BE2C (cell line): ENCODE measurements at regions not wholly inside any gene's neighbourhood (a gene's known extent, or its start where the extent isn't known, plus 50 kb on each side); places are given as distances from the start of the nearest gene placed in this dataset.

Experiments used
- DNase-seq: peaks from one replicate; pipeline ENCODE4 v3.0.0-alpha.2; 2020
- H3K27me3 ChIP-seq: fragments of 250-450 bp; sonication (Bioruptor Pico); 2 replicates; pipeline ENCODE4 v1.5.1; 2020; ENCODE audit warnings: mild to moderate bottlenecking
- H3K36me3 ChIP-seq: fragments of 250-450 bp; sonication (Bioruptor Pico); 2 replicates; pipeline ENCODE4 v1.5.1; 2020; ENCODE audit warnings: mild to moderate bottlenecking
- H3K4me1 ChIP-seq: fragments of 250-450 bp; sonication (Bioruptor Pico); 2 replicates; pipeline ENCODE4 v1.5.1; 2020
- H3K4me3 ChIP-seq: 2 replicates; pipeline ENCODE4 v1.5.1; 2011; ENCODE audit warnings: low read depth, low read length
- H3K9me3 ChIP-seq: fragments of 250-450 bp; sonication (Bioruptor Pico); 2 replicates; pipeline ENCODE4 v1.5.1; 2020
- CTCF ChIP-seq: IDR thresholded peaks from 2 replicates; pipeline ENCODE4 v1.5.1; 2012; ENCODE audit warnings: mild to moderate bottlenecking, low read depth, low read length

GRCh38 chr18:8962855-8963635 lies 139.5 kb upstream of the NDUFV2 start:
- no peak for TF ChIP-seq CTCF
- H3K4me1 ChIP-seq = no peaks in the 10 kb centered on the region
- no peaks in the 10 kb centered on the region for H3K9me3 ChIP-seq

GRCh38 chr18:8963876-8964275 lies 138.6 kb upstream of the NDUFV2 start:
- Histone ChIP-seq H3K9me3 (no peaks in the 10 kb centered on the region), H3K4me3 (no peak overlapping the region), H3K36me3 (no peaks in the 10 kb centered on the region), H3K27me3 (no peaks in the 10 kb centered on the region), H3K4me1 (no peaks in the 10 kb centered on the region)
- no peak for TF ChIP-seq CTCF
- no peak for DNase-seq

More at GRCh38 chr18:8962855-8963635, 139.5 kb upstream of the NDUFV2 start:
- Histone ChIP-seq H3K36me3 (no peaks in the 10 kb centered on the region), H3K27me3 (no peaks in the 10 kb centered on the region), H3K4me3 (no peak overlapping the region)
- no peak for DNase-seq

GRCh38 chr18:8965398-8965797 lies 137.1 kb upstream of the NDUFV2 start:
- H3K4me1 ChIP-seq = no peaks in the 10 kb centered on the region
- no peak for TF ChIP-seq CTCF
- H3K27me3 ChIP-seq = no peaks in the 10 kb centered on the region
- no peak overlapping the region for H3K4me3 ChIP-seq
- DNase-seq = no peak
- no peaks in the 10 kb centered on the region for H3K36me3 ChIP-seq
- H3K9me3 ChIP-seq = no peaks in the 10 kb centered on the region

- H3K27me3 ChIP-seq = no peaks in the 10 kb centered on the region
- TF ChIP-seq CTCF = no peak
- H3K4me3 ChIP-seq = no peak overlapping the region
- no peaks in the 10 kb centered on the region for H3K36me3 ChIP-seq
- H3K9me3 ChIP-seq = no peaks in the 10 kb centered on the region
- DNase-seq = no peak
- no peaks in the 10 kb centered on the region for H3K4me1 ChIP-seq
Measured at GRCh38 chr18:8966821-8967220, 135.7 kb upstream of the NDUFV2 start.

GRCh38 chr18:8967573-8967972 lies 134.9 kb upstream of the NDUFV2 start:
- Histone ChIP-seq H3K4me3 (no peak overlapping the region), H3K36me3 (no peaks in the 10 kb centered on the region), H3K4me1 (no peaks in the 10 kb centered on the region), H3K9me3 (no peaks in the 10 kb centered on the region), H3K27me3 (no peaks in the 10 kb centered on the region)
- DNase-seq = no peak
- TF ChIP-seq CTCF = no peak

GRCh38 chr18:8969639-8970390 lies 132.7 kb upstream of the NDUFV2 start:
- H3K4me3 ChIP-seq = no peak overlapping the region
- no peaks in the 10 kb centered on the region for H3K9me3 ChIP-seq
- no peaks in the 10 kb centered on the region for H3K4me1 ChIP-seq
- no peaks in the 10 kb centered on the region for H3K27me3 ChIP-seq
- DNase-seq = no peak
- no peaks in the 10 kb centered on the region for H3K36me3 ChIP-seq
- no peak for TF ChIP-seq CTCF
